ENCODE measurements at regions not wholly inside any gene's neighbourhood (a gene's known extent, or its start where the extent isn't known, plus 50 kb on each side); places are given as distances from the start of the nearest gene placed in this dataset.

GRCh38 chr20:22368235-22368634, 216.1 kb downstream of the FOXA2 start:
- DNase-seq, result peak in 1 of 2 donors; percentile 18

GRCh38 chr20:22366631-22367030, 217.7 kb downstream of the FOXA2 start:
- DNase-seq, result no peak

GRCh38 chr20:22354647-22355046, 229.7 kb downstream of the FOXA2 start:
- no peak for DNase-seq

- DNase-seq, result peak in 1 of 2 donors; percentile 18
Measured at GRCh38 chr20:22353586-22353985, 230.8 kb downstream of the FOXA2 start.

- DNase-seq, result no peak
Measured at GRCh38 chr20:22352019-22352418, 232.4 kb downstream of the FOXA2 start.

GRCh38 chr20:22350624-22351023, 233.7 kb downstream of the FOXA2 start:
- DNase-seq, result no peak

GRCh38 chr20:22348010-22348409, 236.4 kb downstream of the FOXA2 start:
- no peak for DNase-seq

- peak in 1 of 2 donors; percentile 9 for DNase-seq
Measured at GRCh38 chr20:22346716-22347115, 237.7 kb downstream of the FOXA2 start.

GRCh38 chr20:22343612-22344011, 240.8 kb downstream of the FOXA2 start:
- no peak for DNase-seq

- DNase-seq, result no peak
Measured at GRCh38 chr20:22342410-22342809, 242.0 kb downstream of the FOXA2 start.

- DNase-seq, result no peak
Measured at GRCh38 chr20:22341508-22341907, 242.9 kb downstream of the FOXA2 start.

- peak in 1 of 2 donors; percentile 18 for DNase-seq
Measured at GRCh38 chr20:22339946-22340345, 244.4 kb downstream of the FOXA2 start.

- peak; percentile 65 to 71 for DNase-seq
Measured at GRCh38 chr20:22339091-22339881, 245.1 kb downstream of the FOXA2 start.

GRCh38 chr20:22338140-22338708, 246.1 kb downstream of the FOXA2 start:
- no peak for DNase-seq

- no peak for DNase-seq
Measured at GRCh38 chr20:22335210-22335609, 249.2 kb downstream of the FOXA2 start.

GRCh38 chr20:22333885-22334545, 250.4 kb downstream of the FOXA2 start:
- DNase-seq, result peak; percentile 42 to 64

GRCh38 chr20:22324505-22324904, 259.9 kb downstream of the FOXA2 start:
- no peak for DNase-seq

- DNase-seq, result no peak
Measured at GRCh38 chr20:22322513-22322912, 261.9 kb downstream of the FOXA2 start.

- no peak for DNase-seq
Measured at GRCh38 chr20:22321191-22321590, 263.2 kb downstream of the FOXA2 start.

GRCh38 chr20:22320245-22320915, 264.0 kb downstream of the FOXA2 start:
- no peak for DNase-seq

- DNase-seq, result no peak
Measured at GRCh38 chr20:22315771-22316170, 268.6 kb downstream of the FOXA2 start.

GRCh38 chr20:22315073-22315472, 269.3 kb downstream of the FOXA2 start:
- DNase-seq, result no peak

GRCh38 chr20:22312744-22313346, 271.5 kb downstream of the FOXA2 start:
- DNase-seq, result peak; percentile 16 to 30

Data from inflammatory macrophage (primary cell).